ENCODE measurements at regions not wholly inside any gene's neighbourhood (a gene's known extent, or its start where the extent isn't known, plus 50 kb on each side); places are given as distances from the start of the nearest gene placed in this dataset.

DNA sequence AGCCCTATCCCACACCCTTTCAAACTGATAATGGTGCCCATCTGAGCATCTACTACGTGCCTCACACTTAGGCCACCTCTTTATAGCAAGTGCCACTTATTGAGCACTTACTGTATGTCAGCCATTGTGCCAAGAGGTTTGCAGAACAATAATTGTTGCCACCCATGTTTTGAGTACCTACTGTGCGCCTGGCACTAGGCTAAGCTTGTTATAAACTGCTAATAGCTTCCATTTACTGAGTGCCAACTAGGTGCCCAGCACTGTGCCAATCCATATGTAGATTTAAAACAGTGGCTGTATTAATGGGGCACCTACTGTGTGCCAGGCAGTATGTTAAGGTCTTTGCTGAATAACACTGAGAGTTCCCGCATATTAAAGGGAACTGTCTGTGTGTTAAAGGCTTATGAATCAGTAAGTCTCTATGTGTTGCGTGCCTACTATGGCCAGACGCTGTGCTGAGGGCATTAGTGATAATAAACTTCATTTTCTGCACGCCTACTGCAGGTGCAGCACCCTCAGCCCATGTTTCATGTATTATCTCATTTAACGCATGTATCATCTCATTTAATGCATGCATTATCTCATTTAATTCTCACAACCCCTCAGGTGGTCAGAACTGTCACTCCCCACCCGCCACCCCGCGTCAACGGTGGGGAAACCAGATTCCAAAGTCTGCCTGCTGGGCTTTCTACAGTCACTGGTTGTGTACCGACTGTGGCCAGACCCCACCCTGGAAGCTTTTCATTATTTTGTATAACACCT is 105.0 kb downstream of the PTPRS start:
- no peak for TF ChIP-seq CTCF (IDR thresholded peaks at IDR 0.05; ENCODE audit: low read depth, low read length)
- no peak overlapping the region for H3K4me3 ChIP-seq (ENCODE audit: low read depth, low read length)

DNA sequence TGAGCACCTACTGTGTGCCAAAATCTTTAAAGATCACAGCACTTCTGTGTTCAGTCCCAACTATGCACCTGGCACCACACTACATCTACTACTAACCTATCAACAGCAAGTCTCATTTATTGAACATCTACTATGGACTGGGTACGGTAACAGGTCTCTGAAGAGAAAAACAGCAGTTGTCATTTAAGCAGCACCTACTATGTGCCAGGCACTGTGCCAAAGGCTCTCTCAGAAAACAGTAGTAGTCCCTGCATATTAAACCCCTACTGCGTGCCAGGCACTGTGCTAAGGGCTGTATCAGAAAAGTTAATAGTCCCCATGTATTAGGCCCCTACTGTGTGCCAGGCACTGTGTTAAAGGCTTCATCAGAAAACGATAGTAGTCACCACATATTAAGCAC is 106.2 kb downstream of the PTPRS start:
- H3K4me3 ChIP-seq (ENCODE audit: low read depth, low read length) = no peak overlapping the region
- TF ChIP-seq CTCF (IDR thresholded peaks at IDR 0.05; ENCODE audit: low read depth, low read length) = no peak

GRCh38 chr19:5232798-5233505 is 107.7 kb downstream of the PTPRS start:
- H3K4me3 ChIP-seq (ENCODE audit: low read depth, low read length) = no peak overlapping the region
- no peak for TF ChIP-seq CTCF (IDR thresholded peaks at IDR 0.05; ENCODE audit: low read depth, low read length)

DNA sequence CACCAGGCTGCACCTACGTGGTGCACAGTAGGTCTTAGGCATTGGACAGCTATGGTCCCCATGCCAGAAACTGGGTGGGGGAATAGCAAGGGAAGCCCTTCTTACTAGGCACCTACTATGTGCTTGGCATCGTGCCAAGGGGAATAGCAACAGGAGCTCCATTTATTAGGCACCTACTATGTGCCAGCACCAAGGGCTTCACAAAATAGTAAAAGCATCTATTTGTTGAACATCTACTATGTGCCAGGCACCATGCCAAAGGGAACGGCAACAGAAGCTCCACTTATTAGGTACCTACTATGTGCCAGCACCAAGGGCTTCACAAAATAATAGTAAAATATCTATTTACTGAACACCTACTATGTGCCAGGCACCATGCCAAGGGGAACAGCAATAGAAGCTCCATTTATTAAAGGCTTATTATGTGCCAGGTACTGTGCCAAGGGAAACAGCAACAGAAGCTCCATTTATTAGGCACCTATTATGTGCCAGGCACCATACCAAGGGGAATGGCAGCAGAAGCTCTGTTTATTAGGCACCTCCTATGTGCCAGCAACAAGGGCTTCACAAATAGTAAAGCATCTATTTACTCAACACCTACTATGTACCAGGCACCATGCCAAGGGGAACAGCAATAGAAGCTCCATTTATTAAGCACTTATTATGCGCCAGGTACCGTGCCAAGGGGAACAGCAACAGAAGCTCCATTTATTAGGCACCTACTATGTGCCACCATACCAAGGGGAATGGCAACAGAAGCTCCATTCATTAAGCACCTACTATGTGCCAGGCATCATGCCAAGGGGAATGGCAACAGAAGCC is 108.5 kb downstream of the PTPRS start:
- no peak overlapping the region for H3K4me3 ChIP-seq (ENCODE audit: low read depth, low read length)
- no peak for TF ChIP-seq CTCF (IDR thresholded peaks at IDR 0.05; ENCODE audit: low read depth, low read length)

DNA sequence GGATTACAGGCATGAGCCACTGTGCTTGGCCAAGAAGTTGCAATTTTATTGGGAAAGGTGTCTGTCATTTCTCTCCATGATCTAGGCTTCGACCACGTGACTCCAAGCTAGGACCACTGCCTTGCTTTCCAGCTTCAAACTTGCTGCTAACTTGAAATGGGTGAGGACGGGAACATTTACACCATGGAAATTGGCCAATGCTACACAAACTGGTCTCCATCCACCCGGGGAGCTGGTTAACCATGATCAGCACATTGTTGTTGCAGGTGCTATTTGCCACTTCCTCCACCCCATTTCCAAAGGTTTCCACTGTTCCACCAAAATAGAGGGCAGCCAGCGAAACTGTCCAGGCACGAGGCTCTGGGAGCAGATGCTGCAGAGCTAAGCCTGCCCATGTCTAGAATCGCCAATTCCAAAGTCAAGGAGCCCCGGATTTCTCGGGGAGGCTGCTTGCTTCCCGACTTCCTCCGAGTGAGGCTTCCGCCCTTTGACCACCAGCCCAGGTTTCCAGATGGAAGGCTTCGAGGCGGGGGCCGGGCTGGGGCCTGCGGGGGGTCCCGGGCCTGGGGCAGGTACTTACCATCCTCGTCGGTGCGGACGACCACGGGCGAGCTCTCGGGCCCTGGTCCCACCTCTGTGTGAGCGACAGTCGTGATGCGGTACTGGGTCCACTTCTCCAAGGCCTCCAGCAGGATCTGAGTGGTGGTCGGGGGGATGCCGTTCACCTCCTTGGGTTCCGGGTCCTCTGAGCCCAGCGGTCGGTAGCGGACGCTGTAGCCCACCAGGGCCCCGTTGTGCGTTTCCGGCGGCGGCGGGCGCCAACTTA is 109.7 kb downstream of the PTPRS start:
- no peak overlapping the region for H3K4me3 ChIP-seq (ENCODE audit: low read depth, low read length)
- TF ChIP-seq CTCF (IDR thresholded peaks at IDR 0.05; ENCODE audit: low read depth, low read length) = no peak

- TF ChIP-seq CTCF (IDR thresholded peaks at IDR 0.05; ENCODE audit: low read depth, low read length) = no peak
- no peak overlapping the region for H3K4me3 ChIP-seq (ENCODE audit: low read depth, low read length)
These were observed 110.8 kb downstream of the PTPRS start for GRCh38 chr19:5229778-5230335.
